ENCODE measurements at regions not wholly inside any gene's neighbourhood (a gene's known extent, or its start where the extent isn't known, plus 50 kb on each side); places are given as distances from the start of the nearest gene placed in this dataset.

DNA sequence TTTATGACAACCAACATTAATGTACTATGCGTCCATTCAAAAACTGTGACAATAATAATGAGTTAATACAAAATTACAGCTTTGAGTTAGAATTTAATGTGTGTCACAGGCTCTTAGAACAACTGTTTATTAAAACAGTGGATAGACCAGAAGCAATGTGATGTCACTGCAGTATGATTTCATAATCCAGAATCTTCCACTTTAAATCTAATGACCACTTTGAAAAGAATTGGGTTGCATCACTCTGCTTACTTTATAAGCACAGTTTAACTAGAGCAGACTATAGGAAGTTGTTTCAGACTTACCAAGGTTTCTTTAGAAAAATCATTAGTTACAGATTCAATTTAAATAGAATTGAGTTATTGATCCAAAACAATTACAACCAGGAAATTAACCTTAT is 758.5 kb downstream of the KCTD8 start:
- no peak for TF ChIP-seq CTCF (IDR thresholded peaks at IDR 0.05)
- no peak for TF ChIP-seq POLR2A (IDR thresholded peaks at IDR 0.05)

Measured in adrenal gland (tissue), 5 donors.